ENCODE measurements at regions not wholly inside any gene's neighbourhood (a gene's known extent, or its start where the extent isn't known, plus 50 kb on each side); places are given as distances from the start of the nearest gene placed in this dataset.

- Histone ChIP-seq H3F3A (ENCODE audit: control insufficient read depth, insufficient read depth) (no peaks in the 10 kb centered on the region), H3K9me3 (ENCODE audit: control insufficient read depth, insufficient read depth, low read length) (no peaks in the 10 kb centered on the region), H3K36me3 (ENCODE audit: control insufficient read depth, low read length) (no peaks in the 10 kb centered on the region), H3K9me2 (replicated peaks; ENCODE audit: control insufficient read depth, low read length) (no peaks in the 10 kb centered on the region), H3K4me1 (ENCODE audit: control insufficient read depth, low read length) (no peaks in the 10 kb centered on the region), H3K4me2 (ENCODE audit: low read length) (no peak overlapping the region), H4K20me1 (ENCODE audit: control insufficient read depth, insufficient read depth, low read depth, low read length) (no peaks in the 10 kb centered on the region), H3K27me3 (ENCODE audit: control insufficient read depth, low read length) (no peaks in the 10 kb centered on the region), H3K4me3 (ENCODE audit: low read length) (no peak overlapping the region), H3K27ac (ENCODE audit: low read depth, low read length) (no peak overlapping the region), H3K79me2 (ENCODE audit: control insufficient read depth, low read length) (no peaks in the 10 kb centered on the region)
- TF ChIP-seq CTCF (IDR thresholded peaks at IDR 0.05; ENCODE audit: low read depth, low read length, poor library complexity, severe bottlenecking) (no peak), EZH2phosphoT487 (IDR thresholded peaks at IDR 0.05; ENCODE audit: borderline replicate concordance, low read length) (no peak)
These were observed 70.4 kb upstream of the PCSK6 start for GRCh38 chr15:101559952-101560351.

- H4K20me1 ChIP-seq (ENCODE audit: control insufficient read depth, insufficient read depth, low read depth, low read length) = no peaks in the 10 kb centered on the region
- no peak overlapping the region for H3K4me2 ChIP-seq (ENCODE audit: low read length)
- TF ChIP-seq EZH2phosphoT487 (IDR thresholded peaks at IDR 0.05; ENCODE audit: borderline replicate concordance, low read length) (no peak), CTCF (IDR thresholded peaks at IDR 0.05; ENCODE audit: low read depth, low read length, poor library complexity, severe bottlenecking) (no peak)
- no peaks in the 10 kb centered on the region for H3K36me3 ChIP-seq (ENCODE audit: control insufficient read depth, low read length)
- H3K4me1 ChIP-seq (ENCODE audit: control insufficient read depth, low read length) = no peaks in the 10 kb centered on the region
- H3K4me3 ChIP-seq (ENCODE audit: low read length) = no peak overlapping the region
- no peaks in the 10 kb centered on the region for H3K27me3 ChIP-seq (ENCODE audit: control insufficient read depth, low read length)
- H3K9me3 ChIP-seq (ENCODE audit: control insufficient read depth, insufficient read depth, low read length) = no peaks in the 10 kb centered on the region
- H3K9me2 ChIP-seq (replicated peaks; ENCODE audit: control insufficient read depth, low read length) = no peaks in the 10 kb centered on the region
- H3K27ac ChIP-seq (ENCODE audit: low read depth, low read length) = no peak overlapping the region
- H3F3A ChIP-seq (ENCODE audit: control insufficient read depth, insufficient read depth) = no peaks in the 10 kb centered on the region
- H3K79me2 ChIP-seq (ENCODE audit: control insufficient read depth, low read length) = no peaks in the 10 kb centered on the region
These were observed 68.9 kb upstream of the PCSK6 start for GRCh38 chr15:101558221-101558941.

- Histone ChIP-seq H3K79me2 (ENCODE audit: control insufficient read depth, low read length) (no peaks in the 10 kb centered on the region), H3K9me3 (ENCODE audit: control insufficient read depth, insufficient read depth, low read length) (no peaks in the 10 kb centered on the region), H3K9me2 (replicated peaks; ENCODE audit: control insufficient read depth, low read length) (no peaks in the 10 kb centered on the region), H3K36me3 (ENCODE audit: control insufficient read depth, low read length) (no peaks in the 10 kb centered on the region), H4K20me1 (ENCODE audit: control insufficient read depth, insufficient read depth, low read depth, low read length) (no peaks in the 10 kb centered on the region), H3F3A (ENCODE audit: control insufficient read depth, insufficient read depth) (no peaks in the 10 kb centered on the region), H3K4me2 (ENCODE audit: low read length) (no peak overlapping the region), H3K27me3 (ENCODE audit: control insufficient read depth, low read length) (no peaks in the 10 kb centered on the region), H3K4me1 (ENCODE audit: control insufficient read depth, low read length) (no peaks in the 10 kb centered on the region), H3K4me3 (ENCODE audit: low read length) (no peak overlapping the region), H3K27ac (ENCODE audit: low read depth, low read length) (no peak overlapping the region)
- TF ChIP-seq EZH2phosphoT487 (IDR thresholded peaks at IDR 0.05; ENCODE audit: borderline replicate concordance, low read length) = no peak
- TF ChIP-seq CTCF (IDR thresholded peaks at IDR 0.05; ENCODE audit: low read depth, low read length, poor library complexity, severe bottlenecking) = no peak
These were observed 66.8 kb upstream of the PCSK6 start for GRCh38 chr15:101556273-101556672.

Data from DOHH2 (cell line).